Left lung (tissue), 4 donors: ENCODE measurements at regions not wholly inside any gene's neighbourhood (a gene's known extent, or its start where the extent isn't known, plus 50 kb on each side); places are given as distances from the start of the nearest gene placed in this dataset.

Experiments
- ATAC-seq: fragments of 200-7000 bp; cut with Tn5 transposase; one replicate; pipeline ENCODE4 v1.9.1; 2020; ENCODE audit warnings: moderate library complexity
- DNase-seq, 4 donors: peaks; one replicate each; pipeline ENCODE4 v3.0.0-alpha.2; 2013 to 2020
- H3K27ac ChIP-seq, 2 donors: fragments of 200-600 bp; sonication (generic) in 1 of 2; one replicate each; pipeline versions ENCODE4 v1.5.0 to v1.8.0; 2020 to 2021
- H3K27me3 ChIP-seq, 2 donors: fragments of 200-600 bp; sonication (generic) in 1 of 2; one replicate each; pipeline versions ENCODE4 v1.5.0 to v1.8.0; 2020 to 2021
- H3K36me3 ChIP-seq, 2 donors: fragments of 200-600 bp; sonication (generic) in 1 of 2; one replicate each; pipeline versions ENCODE4 v1.5.0 to v1.8.0; 2020 to 2021
- H3K4me1 ChIP-seq, 2 donors: fragments of 200-600 bp; one replicate each; pipeline ENCODE4 v1.8.0; 2021
- H3K4me3 ChIP-seq, 2 donors: fragments of 200-600 bp; sonication (generic) in 1 of 2; one replicate each; pipeline versions ENCODE4 v1.5.0 to v1.8.0; 2020 to 2021; ENCODE audit warnings: mild to moderate bottlenecking in 1 of 2
- H3K9me3 ChIP-seq, 2 donors: fragments of 200-600 bp; sonication (generic) in 1 of 2; one replicate each; pipeline versions ENCODE4 v1.5.0 to v1.8.0; 2020 to 2021
- CTCF ChIP-seq, 2 donors: fragments of 200-600 bp; sonication (generic) in 1 of 2; IDR thresholded peaks; one replicate each; pipeline versions ENCODE4 v1.5.0 to v1.8.0; 2021; ENCODE audit warnings: antibody characterized with exemption in 2 of 2
- intact Hi-C, 2 donors: fragments of 100-400 bp; cut with DNase I; formaldehyde crosslinking; loops; one replicate each; pipeline versions ENCODE4 v1.11.2 to v1.14.2; 2022
- donor health status: DM: no; HTN: yes; CAD: no.
- donor health status: DM: no; HTN: no; CAD: no.

GRCh38 chrX:39677978-39678791 lies 419.6 kb downstream of the BCOR start:
- no peaks in the 10 kb centered on the region for H3K36me3 ChIP-seq
- DNase-seq (no peak), ATAC-seq (no peak)
- intact Hi-C loops: no loop called here
- no peaks in the 10 kb centered on the region for H3K27me3 ChIP-seq
- no peaks in the 10 kb centered on the region for H3K4me1 ChIP-seq
- no peak overlapping the region for H3K4me3 ChIP-seq
- no peak for TF ChIP-seq CTCF (IDR thresholded peaks at IDR 0.05)
- H3K9me3 ChIP-seq: no peaks in the 10 kb centered on the region
- no peak overlapping the region for H3K27ac ChIP-seq

- ATAC-seq (no peak), DNase-seq (no peak)
- Histone ChIP-seq H3K36me3 (no peaks in the 10 kb centered on the region), H3K4me1 (no peaks in the 10 kb centered on the region), H3K27me3 (no peaks in the 10 kb centered on the region), H3K27ac (no peak overlapping the region), H3K4me3 (no peak overlapping the region), H3K9me3 (no peaks in the 10 kb centered on the region)
- intact Hi-C loops: no loop called here
- no peak for TF ChIP-seq CTCF (IDR thresholded peaks at IDR 0.05)
Observed at GRCh38 chrX:39678914-39679313, 418.8 kb downstream of the BCOR start.

- intact Hi-C loops: no loop called here
- H3K27ac ChIP-seq: no peak overlapping the region
Observed at GRCh38 chrX:39679497-39680157, 418.1 kb downstream of the BCOR start.

GRCh38 chrX:39681885-39682284 lies 415.9 kb downstream of the BCOR start:
- H3K27me3 ChIP-seq: no peaks in the 10 kb centered on the region
- intact Hi-C loops: no loop called here
- no peak for TF ChIP-seq CTCF (IDR thresholded peaks at IDR 0.05)
- H3K27ac ChIP-seq: no peak overlapping the region
- H3K4me1 ChIP-seq: no peaks in the 10 kb centered on the region
- DNase-seq (no peak), ATAC-seq (no peak)
- H3K4me3 ChIP-seq: no peak overlapping the region
- H3K36me3 ChIP-seq: no peaks in the 10 kb centered on the region
- H3K9me3 ChIP-seq: no peaks in the 10 kb centered on the region

More at GRCh38 chrX:39679497-39680157, 418.1 kb downstream of the BCOR start:
- no peaks in the 10 kb centered on the region for H3K9me3 ChIP-seq
- DNase-seq (no peak), ATAC-seq (no peak)
- no peaks in the 10 kb centered on the region for H3K36me3 ChIP-seq
- no peaks in the 10 kb centered on the region for H3K4me1 ChIP-seq
- H3K27me3 ChIP-seq: no peaks in the 10 kb centered on the region
- no peak overlapping the region for H3K4me3 ChIP-seq
- TF ChIP-seq CTCF (IDR thresholded peaks at IDR 0.05): no peak

- Histone ChIP-seq H3K4me3 (no peak overlapping the region), H3K9me3 (no peaks in the 10 kb centered on the region), H3K27ac (no peak overlapping the region), H3K27me3 (no peaks in the 10 kb centered on the region), H3K36me3 (no peaks in the 10 kb centered on the region), H3K4me1 (peaks cover 0 to 3% of the 10 kb centered on the region in 2 donors)
- no peak for TF ChIP-seq CTCF (IDR thresholded peaks at IDR 0.05)
- intact Hi-C loops: no loop called here
- DNase-seq (no peak), ATAC-seq (no peak)
Observed at GRCh38 chrX:39682778-39683177, 415.0 kb downstream of the BCOR start.
